Cardiac fibroblast (primary cell): ENCODE measurements at regions not wholly inside any gene's neighbourhood (a gene's known extent, or its start where the extent isn't known, plus 50 kb on each side); places are given as distances from the start of the nearest gene placed in this dataset.
"Not testable (repeated sequence)": the region's sequence is repeated elsewhere in the genome, so short reads cannot be mapped to it uniquely, and the experiment has no call there.

Experiments used
- DNase-seq, 2 donors: peaks; one replicate each; pipeline versions ENCODE4 v3.0.0 to v3.0.0-alpha.2; 2010; ENCODE audit warnings: low read depth in 2 of 2
- H3K4me3 ChIP-seq, 2 donors: replicated peaks in 1 of 2; 1 replicate in 1 of 2; 2 replicates in 1 of 2; pipeline ENCODE4 v1.5.1; 2011; ENCODE audit warnings: low read depth in 2 of 2, low read length in 2 of 2, mild to moderate bottlenecking in 2 of 2, moderate library complexity in 1 of 2
- TF ChIP-seq, protein P1 (sequence below): IDR thresholded peaks from one replicate; pipeline ENCODE4 v1.5.1; 2011; ENCODE audit warnings: low read depth, mild to moderate bottlenecking, low read length, inconsistent platforms

DNA sequence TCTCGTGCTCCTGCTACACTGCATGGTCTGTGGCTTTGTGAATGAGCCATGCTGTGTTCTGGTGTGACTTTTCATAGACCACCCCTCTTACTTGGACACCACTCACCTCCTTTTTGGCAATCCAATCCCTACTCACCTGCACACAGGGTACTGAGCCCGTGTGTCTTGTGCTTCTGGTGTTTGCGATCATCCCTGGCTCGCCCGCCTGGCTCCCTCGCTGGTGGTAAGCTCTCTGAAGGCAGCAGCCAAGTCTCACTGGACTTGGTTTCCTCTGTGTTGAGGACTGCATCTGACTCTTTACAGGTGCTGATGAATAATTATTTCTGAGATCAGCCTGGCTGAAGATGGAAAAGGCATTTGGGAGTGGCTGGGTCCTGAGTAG lies 276.8 kb downstream of the TSN start:
- TF ChIP-seq, protein P1, sequence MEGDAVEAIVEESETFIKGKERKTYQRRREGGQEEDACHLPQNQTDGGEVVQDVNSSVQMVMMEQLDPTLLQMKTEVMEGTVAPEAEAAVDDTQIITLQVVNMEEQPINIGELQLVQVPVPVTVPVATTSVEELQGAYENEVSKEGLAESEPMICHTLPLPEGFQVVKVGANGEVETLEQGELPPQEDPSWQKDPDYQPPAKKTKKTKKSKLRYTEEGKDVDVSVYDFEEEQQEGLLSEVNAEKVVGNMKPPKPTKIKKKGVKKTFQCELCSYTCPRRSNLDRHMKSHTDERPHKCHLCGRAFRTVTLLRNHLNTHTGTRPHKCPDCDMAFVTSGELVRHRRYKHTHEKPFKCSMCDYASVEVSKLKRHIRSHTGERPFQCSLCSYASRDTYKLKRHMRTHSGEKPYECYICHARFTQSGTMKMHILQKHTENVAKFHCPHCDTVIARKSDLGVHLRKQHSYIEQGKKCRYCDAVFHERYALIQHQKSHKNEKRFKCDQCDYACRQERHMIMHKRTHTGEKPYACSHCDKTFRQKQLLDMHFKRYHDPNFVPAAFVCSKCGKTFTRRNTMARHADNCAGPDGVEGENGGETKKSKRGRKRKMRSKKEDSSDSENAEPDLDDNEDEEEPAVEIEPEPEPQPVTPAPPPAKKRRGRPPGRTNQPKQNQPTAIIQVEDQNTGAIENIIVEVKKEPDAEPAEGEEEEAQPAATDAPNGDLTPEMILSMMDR, result no peak
- DNase-seq, result no peak
- H3K4me3 ChIP-seq, result no peak overlapping the region

DNA sequence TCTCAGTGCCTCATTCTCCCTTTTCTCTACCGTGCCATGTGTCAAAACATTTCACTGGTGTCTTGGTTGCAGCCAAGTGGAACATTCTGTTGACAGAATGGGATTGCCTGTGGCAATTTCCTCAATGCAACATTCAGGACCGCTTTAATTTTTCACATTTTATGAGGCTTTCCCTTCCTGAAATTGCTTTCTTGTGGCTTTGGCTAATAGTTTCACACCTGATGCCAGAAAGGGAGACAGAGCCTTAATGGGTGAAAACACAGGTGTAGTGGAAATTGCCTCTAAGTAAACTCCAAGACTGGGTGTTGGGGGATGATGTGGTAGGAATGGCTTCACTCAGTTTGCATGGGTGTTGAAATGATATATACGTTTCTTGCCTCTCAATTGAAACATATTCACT lies 278.3 kb downstream of the TSN start:
- no peak for DNase-seq

DNA sequence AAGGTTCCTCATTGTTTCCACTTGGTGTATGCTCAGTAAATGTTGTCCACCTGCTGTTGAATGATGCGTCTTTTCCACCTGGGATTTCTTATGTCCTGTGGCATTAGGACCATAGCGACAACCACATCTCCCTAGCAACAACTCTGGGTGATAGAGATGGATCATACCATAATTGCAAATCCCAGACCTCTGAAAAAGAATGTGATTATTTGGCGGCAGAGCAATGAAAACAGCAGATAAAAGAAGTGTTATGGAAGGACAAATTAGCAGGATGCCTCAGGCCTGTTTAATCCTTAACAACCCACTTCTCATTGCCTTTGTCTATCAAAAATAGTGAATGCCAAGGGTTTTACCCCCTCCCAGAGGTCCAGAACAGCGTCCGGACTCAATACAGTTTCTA lies 278.9 kb downstream of the TSN start:
- no peak for DNase-seq
- TF ChIP-seq, protein P1, result no peak
- H3K4me3 ChIP-seq, result no peak overlapping the region

More for the DNA sequence above, 278.3 kb downstream of the TSN start:
- no peak overlapping the region for H3K4me3 ChIP-seq
- TF ChIP-seq, protein P1, result no peak

DNA sequence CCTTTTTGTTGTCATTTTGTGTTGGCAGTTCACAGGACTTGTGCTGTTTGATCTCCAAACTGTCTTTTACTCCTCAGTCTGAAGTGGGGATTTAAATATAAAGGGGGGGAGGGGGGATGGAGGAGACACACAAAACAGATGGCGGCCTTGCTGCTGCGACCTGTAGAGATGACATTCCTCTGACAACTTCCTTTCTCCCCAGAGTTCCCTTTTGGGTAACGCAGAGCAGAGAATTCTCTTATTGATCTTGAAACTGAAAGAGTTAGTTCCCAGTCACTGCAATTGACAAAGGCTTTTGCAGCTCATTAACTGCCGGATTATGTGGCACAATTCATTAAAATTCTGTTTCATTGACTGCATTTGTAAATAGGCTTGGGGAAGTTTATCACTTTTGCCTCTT lies 279.3 kb downstream of the TSN start:
- TF ChIP-seq, protein P1, result no peak
- no peak overlapping the region for H3K4me3 ChIP-seq
- DNase-seq, result no peak

DNA sequence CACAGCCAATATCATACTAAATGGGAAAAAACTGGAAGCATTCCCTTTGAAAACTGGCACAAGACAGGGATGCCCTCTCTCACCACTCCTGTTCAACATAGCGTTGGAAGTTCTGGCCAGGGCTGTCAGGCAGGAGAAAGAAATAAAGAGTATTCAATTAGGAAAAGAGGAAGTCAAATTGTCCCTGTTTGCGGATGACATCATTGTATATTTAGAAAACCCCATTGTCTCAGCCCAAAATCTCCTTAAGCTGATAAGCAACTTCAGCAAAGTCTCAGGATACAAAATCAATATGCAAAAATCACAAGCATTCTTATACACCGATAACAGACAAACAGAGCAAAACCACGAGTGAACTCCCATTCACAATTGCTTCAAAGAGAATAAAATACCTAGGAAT lies 283.4 kb downstream of the TSN start:
- H3K4me3 ChIP-seq, DNase-seq: not testable (repeated sequence)

DNA sequence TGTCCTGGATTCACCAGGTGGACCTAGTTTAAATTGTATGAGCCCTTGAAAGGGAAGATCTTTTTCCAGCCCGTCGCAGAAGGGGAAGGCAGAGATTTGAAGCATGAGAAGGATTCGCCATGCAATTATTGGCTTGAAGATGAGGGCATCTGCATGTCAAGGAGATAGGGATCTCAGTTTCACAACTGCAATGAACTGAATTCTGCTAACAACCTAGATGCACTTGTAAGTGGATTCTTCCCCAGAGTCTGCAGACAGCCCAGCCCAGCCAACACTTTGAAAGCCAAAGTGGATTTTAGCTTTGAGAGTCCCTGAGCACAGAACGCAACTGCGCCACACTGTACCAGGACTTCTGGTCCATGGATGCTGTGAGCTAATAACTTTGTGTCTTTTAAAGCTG lies 286.0 kb downstream of the TSN start:
- TF ChIP-seq, protein P1, result no peak
- DNase-seq, result no peak
- H3K4me3 ChIP-seq, result no peak overlapping the region

DNA sequence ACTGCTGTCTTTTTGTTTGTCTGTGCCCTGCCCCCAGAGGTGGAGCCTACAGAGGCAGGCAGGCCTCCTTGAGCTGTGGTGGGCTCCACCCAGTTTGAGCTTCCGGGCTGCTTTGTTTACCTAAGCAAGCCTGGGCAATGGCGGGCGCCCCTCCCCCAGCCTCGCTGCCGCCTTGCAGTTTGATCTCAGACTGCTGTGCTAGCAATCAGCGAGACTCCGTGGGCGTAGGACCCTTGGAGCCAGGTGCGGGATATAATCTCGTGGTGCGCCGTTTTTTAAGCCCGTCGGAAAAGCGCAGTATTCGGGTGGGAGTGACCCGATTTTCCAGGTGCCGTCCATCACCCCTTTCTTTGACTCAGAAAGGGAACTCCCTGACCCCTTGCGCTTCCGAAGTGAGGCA lies 296.2 kb downstream of the TSN start:
- H3K4me3 ChIP-seq, DNase-seq: not testable (repeated sequence)

DNA sequence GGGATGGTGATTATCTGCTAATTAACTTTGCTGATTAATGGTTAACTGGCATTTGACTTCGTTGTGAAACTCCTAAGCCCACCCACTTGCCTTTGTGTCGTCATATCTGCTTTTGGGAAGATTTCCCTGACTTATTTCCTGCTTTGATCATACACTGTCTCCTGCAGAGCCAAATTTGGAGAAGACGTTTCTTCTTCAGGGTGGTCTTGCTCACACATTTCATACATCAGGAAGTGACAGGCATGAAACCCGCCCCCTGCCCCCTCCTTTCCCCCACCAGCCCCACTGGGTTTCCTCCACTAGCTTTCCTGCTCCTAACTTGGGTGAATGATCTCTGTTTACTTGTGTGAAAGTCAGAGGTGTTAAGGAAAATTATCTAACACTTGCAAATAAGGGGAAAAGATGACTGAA lies 300.1 kb downstream of the TSN start:
- TF ChIP-seq, protein P1, result no peak
- peak in 1 of 2 donors; percentile 58 for DNase-seq
- H3K4me3 ChIP-seq, result no peak overlapping the region
